ENCODE measurements at regions not wholly inside any gene's neighbourhood (a gene's known extent, or its start where the extent isn't known, plus 50 kb on each side); places are given as distances from the start of the nearest gene placed in this dataset.

DNA sequence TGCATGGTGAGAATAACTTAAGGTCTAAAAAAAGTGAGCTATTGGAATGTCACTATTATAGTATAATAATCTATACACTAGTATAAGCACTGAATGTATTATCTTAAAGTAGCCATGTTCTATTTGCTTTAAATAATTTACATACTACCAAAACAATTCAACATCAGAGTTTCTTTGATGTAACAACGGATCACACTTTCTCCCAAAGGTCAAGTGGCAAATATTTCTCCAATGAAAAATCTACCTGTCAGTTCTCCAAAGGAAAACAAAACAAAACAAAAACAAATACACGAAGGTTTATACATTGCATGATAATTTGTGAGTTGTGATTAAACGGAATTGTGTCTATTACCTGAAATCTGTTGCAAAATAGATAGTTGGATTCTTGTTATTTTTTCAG, 581.4 kb downstream of the USP25 start:
- DNase-seq (ENCODE audit: low spot score): no peak
- intact Hi-C loops (cut with micrococcal nuclease; ENCODE audit: unreplicated experiment): no loop called here
- Histone ChIP-seq H3K27ac (ENCODE audit: low read depth, low read length, poor library complexity, severe bottlenecking) (no peak overlapping the region), H3K4me3 (ENCODE audit: low read depth, low read length, poor library complexity, severe bottlenecking) (no peak overlapping the region), H3K9me3 (ENCODE audit: low read depth, low read length, poor library complexity, severe bottlenecking) (no peaks in the 10 kb centered on the region), H3K27me3 (replicated peaks; ENCODE audit: insufficient read depth, low read depth, low read length, poor library complexity) (no peaks in the 10 kb centered on the region), H3K4me1 (ENCODE audit: insufficient read depth, low read length, poor library complexity, severe bottlenecking) (no peaks in the 10 kb centered on the region), H3K36me3 (ENCODE audit: insufficient read depth, low read length, poor library complexity, severe bottlenecking) (no peaks in the 10 kb centered on the region)
- BruUV-seq (replicated peaks): no TSS peak
- ChIA-PET POLR2A (ENCODE audit: low non-redundant PET) (no interaction called here), CTCF (no interaction called here)
- TF ChIP-seq, protein P1, sequence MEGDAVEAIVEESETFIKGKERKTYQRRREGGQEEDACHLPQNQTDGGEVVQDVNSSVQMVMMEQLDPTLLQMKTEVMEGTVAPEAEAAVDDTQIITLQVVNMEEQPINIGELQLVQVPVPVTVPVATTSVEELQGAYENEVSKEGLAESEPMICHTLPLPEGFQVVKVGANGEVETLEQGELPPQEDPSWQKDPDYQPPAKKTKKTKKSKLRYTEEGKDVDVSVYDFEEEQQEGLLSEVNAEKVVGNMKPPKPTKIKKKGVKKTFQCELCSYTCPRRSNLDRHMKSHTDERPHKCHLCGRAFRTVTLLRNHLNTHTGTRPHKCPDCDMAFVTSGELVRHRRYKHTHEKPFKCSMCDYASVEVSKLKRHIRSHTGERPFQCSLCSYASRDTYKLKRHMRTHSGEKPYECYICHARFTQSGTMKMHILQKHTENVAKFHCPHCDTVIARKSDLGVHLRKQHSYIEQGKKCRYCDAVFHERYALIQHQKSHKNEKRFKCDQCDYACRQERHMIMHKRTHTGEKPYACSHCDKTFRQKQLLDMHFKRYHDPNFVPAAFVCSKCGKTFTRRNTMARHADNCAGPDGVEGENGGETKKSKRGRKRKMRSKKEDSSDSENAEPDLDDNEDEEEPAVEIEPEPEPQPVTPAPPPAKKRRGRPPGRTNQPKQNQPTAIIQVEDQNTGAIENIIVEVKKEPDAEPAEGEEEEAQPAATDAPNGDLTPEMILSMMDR (conservative IDR thresholded peaks at IDR 0.05; ENCODE audit: low read depth, low read length): no peak
- no peak for TF ChIP-seq EZH2 (IDR thresholded peaks at IDR 0.05; ENCODE audit: borderline replicate concordance, low read depth, low read length, poor library complexity, severe bottlenecking)

DNA sequence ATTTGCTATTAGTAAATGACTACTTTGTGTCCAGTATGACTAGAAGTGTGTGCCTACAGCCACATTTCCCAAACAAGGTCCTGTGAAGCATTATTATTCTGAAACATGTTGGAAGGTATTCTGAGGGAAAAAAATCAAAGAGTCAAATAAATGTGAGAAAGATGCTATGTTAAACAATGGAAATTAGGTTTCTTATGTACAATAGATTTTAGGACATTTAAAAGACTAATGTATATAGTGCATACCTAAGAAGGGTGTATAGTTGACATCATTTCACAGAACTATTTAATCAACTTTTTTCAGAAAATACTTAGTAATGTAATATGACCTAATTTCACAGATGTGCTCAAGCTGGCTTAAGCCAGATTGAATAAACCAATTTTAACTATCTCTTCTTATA, 582.5 kb downstream of the USP25 start:
- DNase-seq (ENCODE audit: low spot score): no peak
- Histone ChIP-seq H3K27ac (ENCODE audit: low read depth, low read length, poor library complexity, severe bottlenecking) (no peak overlapping the region), H3K4me3 (ENCODE audit: low read depth, low read length, poor library complexity, severe bottlenecking) (no peak overlapping the region), H3K9me3 (ENCODE audit: low read depth, low read length, poor library complexity, severe bottlenecking) (no peaks in the 10 kb centered on the region), H3K36me3 (ENCODE audit: insufficient read depth, low read length, poor library complexity, severe bottlenecking) (no peaks in the 10 kb centered on the region), H3K27me3 (replicated peaks; ENCODE audit: insufficient read depth, low read depth, low read length, poor library complexity) (no peaks in the 10 kb centered on the region), H3K4me1 (ENCODE audit: insufficient read depth, low read length, poor library complexity, severe bottlenecking) (no peaks in the 10 kb centered on the region)
- TF ChIP-seq EZH2 (IDR thresholded peaks at IDR 0.05; ENCODE audit: borderline replicate concordance, low read depth, low read length, poor library complexity, severe bottlenecking): no peak
- TF ChIP-seq, protein P1 (conservative IDR thresholded peaks at IDR 0.05; ENCODE audit: low read depth, low read length): no peak
- no TSS peak for BruUV-seq (replicated peaks)
- ChIA-PET POLR2A (ENCODE audit: low non-redundant PET) (no interaction called here), CTCF (no interaction called here)
- intact Hi-C loops (cut with micrococcal nuclease; ENCODE audit: unreplicated experiment): no loop called here

DNA sequence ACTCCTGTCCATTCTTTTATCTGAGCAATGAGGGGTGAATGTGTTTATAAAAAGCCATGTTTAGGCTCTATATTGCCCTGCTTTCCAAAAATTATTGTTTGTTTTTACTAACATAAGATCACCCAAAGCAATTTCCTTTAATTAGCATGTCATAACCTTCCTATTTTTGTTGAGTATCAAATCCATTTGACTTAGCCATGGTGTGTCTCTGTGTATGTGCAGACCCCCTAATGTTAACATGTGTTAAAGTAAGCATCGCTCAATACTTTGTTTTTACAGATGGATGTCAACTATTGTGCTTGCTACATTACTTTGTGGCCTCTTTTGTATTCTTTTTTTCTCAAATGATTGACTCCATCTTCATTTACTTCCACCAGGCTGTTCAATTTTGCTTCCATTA, 585.4 kb downstream of the USP25 start:
- Histone ChIP-seq H3K27ac (ENCODE audit: low read depth, low read length, poor library complexity, severe bottlenecking) (no peak overlapping the region), H3K36me3 (ENCODE audit: insufficient read depth, low read length, poor library complexity, severe bottlenecking) (no peaks in the 10 kb centered on the region), H3K4me1 (ENCODE audit: insufficient read depth, low read length, poor library complexity, severe bottlenecking) (no peaks in the 10 kb centered on the region), H3K4me3 (ENCODE audit: low read depth, low read length, poor library complexity, severe bottlenecking) (no peak overlapping the region), H3K9me3 (ENCODE audit: low read depth, low read length, poor library complexity, severe bottlenecking) (no peaks in the 10 kb centered on the region), H3K27me3 (replicated peaks; ENCODE audit: insufficient read depth, low read depth, low read length, poor library complexity) (no peaks in the 10 kb centered on the region)
- TF ChIP-seq, protein P1 (conservative IDR thresholded peaks at IDR 0.05; ENCODE audit: low read depth, low read length): no peak
- no peak for TF ChIP-seq EZH2 (IDR thresholded peaks at IDR 0.05; ENCODE audit: borderline replicate concordance, low read depth, low read length, poor library complexity, severe bottlenecking)
- no TSS peak for BruUV-seq (replicated peaks)
- POLR2A ChIA-PET (ENCODE audit: low non-redundant PET): no interaction called here
- CTCF ChIA-PET: no interaction called here
- no peak for DNase-seq (ENCODE audit: low spot score)
- intact Hi-C loops (cut with micrococcal nuclease; ENCODE audit: unreplicated experiment): no loop called here

Measured in A673 (cell line).